Stimulated activated CD8-positive, alpha-beta memory T cell treated with anti-CD3 and anti-CD28 coated beads, Interleukin-4, amount 100 ng/mL, for 48 hours (primary cell): ENCODE measurements at regions not wholly inside any gene's neighbourhood (a gene's known extent, or its start where the extent isn't known, plus 50 kb on each side); places are given as distances from the start of the nearest gene placed in this dataset.
"Not testable (repeated sequence)": the region's sequence is repeated elsewhere in the genome, so short reads cannot be mapped to it uniquely, and the experiment has no call there.

Source experiments
- DNase-seq: peaks from one replicate; pipeline ENCODE4 v3.0.0-alpha.2; 2020

DNA sequence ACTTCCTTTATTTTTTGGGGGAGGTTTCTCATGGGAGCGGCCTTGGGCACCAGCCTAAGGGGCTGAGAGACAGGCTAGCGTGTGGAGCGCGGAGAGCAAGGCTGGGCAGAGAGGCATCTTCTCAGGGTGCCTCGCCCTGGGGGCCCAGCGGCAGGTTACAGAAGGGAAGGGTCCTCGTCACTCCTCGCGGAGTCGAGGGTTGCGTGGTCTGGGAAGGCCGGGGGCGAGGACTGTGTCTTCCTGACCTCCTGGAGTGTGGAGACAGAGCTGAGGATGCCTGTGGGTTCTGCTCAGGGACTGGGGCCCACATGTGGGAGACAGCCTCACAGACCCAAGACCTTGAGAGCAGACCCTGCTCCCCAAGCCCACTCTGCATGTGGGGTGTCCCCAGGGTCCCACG, 79.6 kb upstream of the LRPAP1 start:
- DNase-seq: no peak

GRCh38 chr4:3610851-3611250, 78.6 kb upstream of the LRPAP1 start:
- DNase-seq: not testable (repeated sequence)

DNA sequence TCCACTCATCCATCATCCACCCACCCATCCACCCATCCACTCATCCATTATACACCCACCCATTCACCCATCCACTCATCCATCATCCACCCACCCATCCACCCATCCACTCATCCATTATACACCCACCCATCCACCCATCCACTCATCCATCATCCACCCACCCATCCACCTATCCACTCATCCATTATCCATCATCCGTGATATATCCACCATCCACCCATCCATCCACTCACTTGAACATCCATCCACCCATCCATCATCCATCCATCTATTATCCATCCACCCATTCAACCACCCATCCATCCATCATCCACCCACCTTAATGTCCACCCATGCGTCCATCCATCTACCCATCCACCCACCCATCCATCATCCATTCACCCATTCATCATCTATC, 77.7 kb upstream of the LRPAP1 start:
- DNase-seq: not testable (repeated sequence)

DNA sequence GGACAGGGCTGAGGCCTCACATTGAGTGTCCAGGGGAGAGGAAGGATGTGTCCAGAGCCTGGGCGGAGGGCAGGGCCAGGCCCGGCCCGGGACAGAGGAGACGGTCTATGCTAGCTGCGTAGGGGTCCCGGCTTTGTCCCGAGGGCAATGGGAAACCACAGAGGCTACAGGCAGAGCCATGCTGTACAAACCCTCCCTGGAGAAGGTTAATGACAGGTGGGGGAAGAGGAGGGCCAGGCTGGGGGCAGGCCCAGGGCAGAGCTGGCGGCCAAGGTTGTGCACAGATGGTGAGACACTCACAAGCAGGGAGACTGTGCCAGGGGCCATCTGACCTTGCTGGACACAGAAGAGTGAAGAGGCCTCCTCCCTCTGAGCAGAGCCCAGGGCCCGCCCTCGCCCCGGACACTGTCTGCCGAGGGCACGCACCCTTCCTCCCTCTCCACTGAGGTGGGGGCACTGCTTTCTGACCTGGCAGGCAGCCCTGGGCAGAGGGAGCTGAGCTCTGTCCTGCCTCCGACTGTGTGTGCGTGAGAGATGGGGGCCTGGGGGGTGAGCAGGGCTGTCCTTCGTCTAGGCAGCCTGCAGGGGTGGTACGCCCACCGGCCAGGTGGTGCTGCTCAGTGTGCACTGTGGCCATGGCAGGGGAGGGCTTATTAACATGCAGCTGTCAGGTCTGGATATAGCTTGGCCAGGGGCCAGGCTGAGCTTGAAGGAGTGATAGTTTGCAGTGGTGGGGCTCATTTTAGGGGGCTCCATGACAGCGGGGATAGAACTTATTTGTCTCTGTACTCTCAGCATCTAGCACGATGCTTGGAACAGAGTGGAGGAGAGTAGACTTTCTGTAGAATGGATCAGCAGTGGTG, 75.7 kb upstream of the LRPAP1 start:
- no peak for DNase-seq

DNA sequence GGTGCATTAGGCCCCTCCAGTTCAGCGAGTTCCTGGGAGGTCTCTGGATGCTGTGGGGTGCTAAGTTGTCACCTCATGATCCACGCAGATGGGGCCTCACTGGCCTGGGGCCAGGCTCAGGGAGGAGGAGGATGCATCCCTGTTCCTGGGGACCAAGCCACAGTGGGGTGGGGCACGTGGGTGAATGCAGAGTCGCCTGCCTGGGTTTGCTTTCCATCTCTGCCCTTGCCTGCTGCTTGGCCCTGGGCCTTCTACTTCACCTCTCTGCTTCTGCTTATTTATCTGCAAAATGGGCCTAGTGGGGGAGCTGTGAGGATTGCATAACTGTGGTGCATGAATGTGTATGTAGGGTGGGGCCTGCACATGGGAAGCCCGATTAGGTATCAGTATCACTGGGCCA, 74.6 kb upstream of the LRPAP1 start:
- DNase-seq: not testable (repeated sequence)

GRCh38 chr4:3606271-3606670, 74.0 kb upstream of the LRPAP1 start:
- DNase-seq: not testable (repeated sequence)

GRCh38 chr4:3605491-3605890, 73.3 kb upstream of the LRPAP1 start:
- no peak for DNase-seq

DNA sequence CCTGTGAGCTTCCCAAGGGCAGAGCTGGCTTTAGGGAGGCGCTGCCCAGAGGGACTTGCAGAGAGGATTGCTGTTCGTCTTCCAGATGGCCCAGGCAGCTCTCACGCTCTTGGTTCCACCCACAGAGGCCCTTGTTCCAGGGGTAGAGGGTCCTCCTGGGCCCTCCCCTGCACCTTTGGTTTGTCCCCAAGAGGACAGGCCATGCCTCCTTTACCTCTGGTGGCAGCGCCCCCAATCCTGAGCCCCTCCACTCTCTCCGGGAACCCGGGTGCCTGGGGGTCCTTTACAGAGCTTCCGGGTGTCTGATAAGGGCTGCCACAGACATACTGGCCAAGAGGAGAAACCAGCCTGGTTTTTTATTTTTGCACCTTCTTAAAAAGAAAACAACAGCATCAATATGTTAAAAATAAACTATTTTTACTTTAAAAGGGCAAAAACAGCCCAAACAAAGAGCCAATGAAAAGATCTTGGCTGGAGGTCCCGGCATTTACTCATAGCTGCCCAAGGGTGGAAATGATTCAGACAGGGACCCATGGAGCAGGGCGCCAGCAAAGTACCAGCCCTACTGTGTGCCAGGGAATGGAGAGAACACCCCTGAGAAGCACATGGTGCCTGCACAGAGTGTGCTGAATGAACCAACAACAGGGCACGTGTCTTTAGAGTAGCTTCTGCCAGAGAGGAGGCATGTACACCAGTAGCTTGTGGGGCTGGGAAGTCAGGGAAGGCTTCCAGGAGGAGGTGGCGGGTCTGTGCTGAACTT, 70.8 kb upstream of the LRPAP1 start:
- not testable (repeated sequence) for DNase-seq

- no peak for DNase-seq
These were observed 69.8 kb upstream of the LRPAP1 start for GRCh38 chr4:3601992-3602391.

GRCh38 chr4:3601108-3601690, 69.0 kb upstream of the LRPAP1 start:
- DNase-seq: not testable (repeated sequence)

- DNase-seq: no peak
These were observed 67.7 kb upstream of the LRPAP1 start for GRCh38 chr4:3599951-3600350.

GRCh38 chr4:3598695-3599227, 66.5 kb upstream of the LRPAP1 start:
- no peak for DNase-seq

GRCh38 chr4:3597896-3598505, 65.8 kb upstream of the LRPAP1 start:
- not testable (repeated sequence) for DNase-seq

DNA sequence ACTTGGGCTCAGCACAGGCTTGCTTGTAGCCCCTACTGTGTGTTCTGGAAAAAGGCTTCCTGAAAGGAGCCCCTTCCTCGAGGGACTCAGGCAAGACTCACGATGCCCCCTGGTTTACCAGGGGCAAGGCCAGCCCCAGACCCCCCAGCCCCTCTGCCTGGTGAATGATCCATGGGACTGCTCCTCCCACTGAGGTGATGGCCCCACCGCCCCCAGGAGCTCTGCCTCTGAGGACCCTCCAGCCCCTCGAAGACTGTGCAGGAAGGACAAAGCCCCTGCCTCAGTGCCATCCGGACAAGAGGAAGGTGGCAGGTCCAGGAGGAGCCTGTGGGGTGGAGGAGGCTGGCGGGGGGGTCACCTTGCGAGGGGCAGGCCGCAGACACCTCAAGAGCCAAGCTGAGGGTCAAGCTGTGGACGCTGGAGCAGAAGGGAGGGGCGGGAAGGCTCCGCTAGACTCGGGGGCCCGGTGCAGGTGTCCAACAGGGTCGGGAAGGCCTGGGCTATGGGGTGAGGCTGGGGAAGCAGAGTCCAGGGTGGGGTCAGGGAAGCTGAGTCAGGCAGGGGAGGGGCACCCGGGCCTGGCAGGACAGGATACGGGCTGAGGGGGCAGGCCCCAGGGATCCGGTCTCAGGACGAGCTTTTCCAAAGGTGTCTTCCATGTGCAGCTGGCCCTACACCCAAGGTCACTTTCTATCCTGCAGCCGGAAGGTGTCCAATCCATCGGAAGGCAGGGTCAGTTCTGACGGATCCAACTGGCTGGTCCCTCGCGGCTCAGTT, 64.9 kb upstream of the LRPAP1 start:
- DNase-seq: not testable (repeated sequence)

GRCh38 chr4:3595627-3596291, 63.5 kb upstream of the LRPAP1 start:
- not testable (repeated sequence) for DNase-seq

DNA sequence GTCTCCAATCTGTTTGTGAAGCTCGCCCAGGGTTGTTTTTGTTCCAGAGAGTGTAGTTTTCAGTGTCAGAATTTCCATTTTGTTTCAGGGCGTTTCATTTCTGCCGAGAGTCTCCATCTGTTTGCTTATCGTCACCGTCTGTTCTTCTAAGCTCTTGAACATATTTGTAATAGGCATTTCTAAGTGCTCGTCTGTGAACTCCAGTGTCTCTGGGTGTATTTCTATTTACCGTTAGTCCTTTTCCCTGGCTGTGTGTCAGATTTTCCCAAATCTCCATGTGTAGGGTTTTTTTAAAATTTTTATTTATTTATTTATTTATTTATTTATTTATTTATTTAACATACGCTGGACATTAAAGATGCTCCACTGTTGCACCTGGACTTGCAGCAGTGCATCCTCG, 62.5 kb upstream of the LRPAP1 start:
- DNase-seq: not testable (repeated sequence)

DNA sequence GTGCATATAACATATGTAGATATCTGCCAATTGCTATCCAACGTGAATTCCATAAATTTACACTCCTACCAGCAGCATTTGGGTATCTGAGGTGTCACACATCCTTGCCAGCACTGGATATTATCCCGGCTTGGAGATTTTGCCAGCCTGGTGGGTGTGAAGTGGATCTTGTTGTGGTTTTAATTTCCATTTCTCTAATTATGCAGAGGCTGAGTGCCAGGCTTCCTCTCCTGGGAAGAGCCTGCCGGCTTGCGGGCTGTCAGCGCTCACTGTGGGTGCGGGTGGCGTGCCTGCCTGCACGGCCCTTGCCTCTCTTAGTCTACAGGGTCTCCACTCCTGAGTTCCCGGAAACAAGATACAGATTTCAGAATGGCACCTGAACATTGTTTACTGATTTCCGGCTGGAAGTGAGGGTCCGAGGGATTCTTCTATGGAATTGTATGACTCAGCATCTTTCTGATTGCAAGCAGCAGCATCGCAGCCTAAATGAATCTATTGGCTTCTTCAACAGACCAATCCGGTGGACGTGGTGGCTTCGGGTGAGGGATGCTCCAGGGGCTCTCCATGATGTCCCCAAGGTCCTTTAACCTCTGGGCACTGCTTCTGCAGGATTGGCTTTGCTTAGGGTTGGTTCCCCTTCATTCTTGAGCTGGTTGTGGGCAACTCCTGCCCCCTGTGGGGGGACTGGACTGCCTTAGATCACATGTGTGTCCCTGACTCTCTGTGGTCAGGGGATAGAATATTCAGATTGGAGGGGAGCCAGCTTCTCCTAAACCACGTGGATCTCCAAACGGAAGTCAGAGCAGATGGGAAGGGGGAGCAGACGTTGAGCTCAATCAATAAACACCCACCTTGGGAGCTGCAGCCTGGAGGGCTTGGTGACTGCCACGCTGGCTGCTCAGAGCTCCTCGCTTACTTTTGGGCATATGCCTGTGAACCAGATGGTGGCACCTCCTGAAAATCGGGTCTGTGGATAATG, 58.0 kb upstream of the LRPAP1 start:
- not testable (repeated sequence) for DNase-seq

- not testable (repeated sequence) for DNase-seq
These were observed 57.2 kb upstream of the LRPAP1 start for GRCh38 chr4:3589379-3589778.

DNA sequence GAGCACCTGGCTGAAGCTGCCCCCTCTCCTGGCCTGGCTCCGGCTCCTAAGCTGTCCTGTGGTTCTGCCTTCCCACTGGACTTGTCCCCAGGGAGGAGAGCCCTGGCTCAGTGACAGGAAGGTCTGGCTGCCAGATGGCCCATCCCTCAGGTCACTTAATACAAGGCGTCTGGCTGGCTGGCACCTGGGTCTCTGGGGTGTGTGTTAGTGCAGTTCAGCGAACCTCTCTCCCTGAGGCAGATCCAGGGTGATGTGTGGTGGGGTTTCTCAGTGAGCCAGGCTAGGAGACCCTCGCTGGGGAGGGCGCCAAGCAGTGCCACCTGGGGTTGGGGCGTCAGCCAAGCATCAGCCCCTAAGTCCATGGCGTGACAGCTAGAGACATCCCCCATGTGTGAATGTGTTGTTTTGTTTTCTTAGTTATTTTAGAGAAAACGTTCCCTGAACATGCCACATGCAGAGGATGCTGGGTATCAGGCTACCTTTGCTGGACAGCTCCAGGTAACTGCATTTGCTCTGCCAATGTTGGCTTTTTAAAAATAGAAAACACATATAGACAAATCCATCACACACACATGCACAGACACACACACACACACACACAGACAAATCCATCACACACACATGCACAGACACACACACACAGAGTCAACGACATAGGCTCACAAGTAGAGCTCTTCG, 56.4 kb upstream of the LRPAP1 start:
- not testable (repeated sequence) for DNase-seq

GRCh38 chr4:3586596-3586995, 54.4 kb upstream of the LRPAP1 start:
- DNase-seq: not testable (repeated sequence)
